ENCODE measurements at regions not wholly inside any gene's neighbourhood (a gene's known extent, or its start where the extent isn't known, plus 50 kb on each side); places are given as distances from the start of the nearest gene placed in this dataset.

- no peak for DNase-seq (ENCODE audit: low spot score)
These were observed 52.5 kb upstream of the RXFP2 start for GRCh38 chr13:31686670-31687425.
